ENCODE measurements at regions not wholly inside any gene's neighbourhood (a gene's known extent, or its start where the extent isn't known, plus 50 kb on each side); places are given as distances from the start of the nearest gene placed in this dataset.

- H3K4me3 Mint-ChIP-seq = no peak overlapping the region
- H3K27me3 Mint-ChIP-seq (ENCODE audit: low read depth) = peaks cover 27% of the 10 kb centered on the region
- H3K4me1 Mint-ChIP-seq (ENCODE audit: low read depth) = peaks cover 3% of the 10 kb centered on the region
- no peaks in the 10 kb centered on the region for H3K36me3 Mint-ChIP-seq (ENCODE audit: insufficient read depth in 2 of 2)
- DNase-seq (no peak), ATAC-seq (replicated peaks in 1 of 2) (no peak)
- H3K9me3 Mint-ChIP-seq = no peaks in the 10 kb centered on the region
- no peak overlapping the region for H3K27ac Mint-ChIP-seq
These were observed 283.3 kb downstream of the NSG2 start for GRCh38 chr5:174328631-174329299.

- Mint-ChIP-seq H3K4me3 (no peak overlapping the region), H3K9me3 (no peaks in the 10 kb centered on the region), H3K36me3 (ENCODE audit: insufficient read depth in 2 of 2) (no peaks in the 10 kb centered on the region), H3K4me1 (ENCODE audit: low read depth) (no peaks in the 10 kb centered on the region), H3K27ac (no peak overlapping the region), H3K27me3 (ENCODE audit: low read depth) (peaks cover 19% of the 10 kb centered on the region)
- DNase-seq = no peak
- no peak for ATAC-seq (replicated peaks in 1 of 2)
These were observed 284.2 kb downstream of the NSG2 start for GRCh38 chr5:174329738-174330137.

GRCh38 chr5:174335682-174336364, 290.3 kb downstream of the NSG2 start:
- H3K9me3 Mint-ChIP-seq = no peaks in the 10 kb centered on the region
- no peak for ATAC-seq (replicated peaks in 1 of 2)

GRCh38 chr5:174336479-174336878, 291.0 kb downstream of the NSG2 start:
- DNase-seq (no peak), ATAC-seq (replicated peaks in 1 of 2) (no peak)
- Mint-ChIP-seq H3K27me3 (ENCODE audit: low read depth) (peaks cover 11% of the 10 kb centered on the region), H3K4me1 (ENCODE audit: low read depth) (no peaks in the 10 kb centered on the region), H3K9me3 (no peaks in the 10 kb centered on the region), H3K36me3 (ENCODE audit: insufficient read depth in 2 of 2) (no peaks in the 10 kb centered on the region), H3K4me3 (no peak overlapping the region), H3K27ac (no peak overlapping the region)

More at GRCh38 chr5:174335682-174336364, 290.3 kb downstream of the NSG2 start:
- Mint-ChIP-seq H3K27me3 (ENCODE audit: low read depth) (peaks cover 11% of the 10 kb centered on the region), H3K36me3 (ENCODE audit: insufficient read depth in 2 of 2) (no peaks in the 10 kb centered on the region), H3K4me3 (no peak overlapping the region), H3K27ac (no peak overlapping the region), H3K4me1 (ENCODE audit: low read depth) (no peaks in the 10 kb centered on the region)
- no peak for DNase-seq

GRCh38 chr5:174337276-174338184, 292.0 kb downstream of the NSG2 start:
- DNase-seq (no peak), ATAC-seq (replicated peaks in 1 of 2) (no peak)
- Mint-ChIP-seq H3K27ac (no peak overlapping the region), H3K9me3 (no peaks in the 10 kb centered on the region), H3K27me3 (ENCODE audit: low read depth) (peaks cover 11% of the 10 kb centered on the region), H3K4me1 (ENCODE audit: low read depth) (no peaks in the 10 kb centered on the region), H3K4me3 (no peak overlapping the region), H3K36me3 (ENCODE audit: insufficient read depth in 2 of 2) (no peaks in the 10 kb centered on the region)

GRCh38 chr5:174338185-174339010, 292.9 kb downstream of the NSG2 start:
- no peak overlapping the region for H3K4me3 Mint-ChIP-seq
- ATAC-seq (replicated peaks in 1 of 2) (no peak), DNase-seq (no peak)
- H3K4me1 Mint-ChIP-seq (ENCODE audit: low read depth) = no peaks in the 10 kb centered on the region
- H3K9me3 Mint-ChIP-seq = no peaks in the 10 kb centered on the region
- no peak overlapping the region for H3K27ac Mint-ChIP-seq
- H3K27me3 Mint-ChIP-seq (ENCODE audit: low read depth) = peaks cover 11% of the 10 kb centered on the region
- no peaks in the 10 kb centered on the region for H3K36me3 Mint-ChIP-seq (ENCODE audit: insufficient read depth in 2 of 2)

- no peaks in the 10 kb centered on the region for H3K9me3 Mint-ChIP-seq
- no peak overlapping the region for H3K4me3 Mint-ChIP-seq
- DNase-seq = no peak
- peaks cover 11% of the 10 kb centered on the region for H3K27me3 Mint-ChIP-seq (ENCODE audit: low read depth)
- no peaks in the 10 kb centered on the region for H3K36me3 Mint-ChIP-seq (ENCODE audit: insufficient read depth in 2 of 2)
- no peaks in the 10 kb centered on the region for H3K4me1 Mint-ChIP-seq (ENCODE audit: low read depth)
- no peak for ATAC-seq (replicated peaks in 1 of 2)
- no peak overlapping the region for H3K27ac Mint-ChIP-seq
These were observed 293.6 kb downstream of the NSG2 start for GRCh38 chr5:174339130-174339529.

- H3K9me3 Mint-ChIP-seq = no peaks in the 10 kb centered on the region
- no peak overlapping the region for H3K4me3 Mint-ChIP-seq
- ATAC-seq (replicated peaks in 1 of 2) = no peak
- no peak overlapping the region for H3K27ac Mint-ChIP-seq
- no peaks in the 10 kb centered on the region for H3K4me1 Mint-ChIP-seq (ENCODE audit: low read depth)
- no peak for DNase-seq
- peaks cover 11% of the 10 kb centered on the region for H3K27me3 Mint-ChIP-seq (ENCODE audit: low read depth)
- no peaks in the 10 kb centered on the region for H3K36me3 Mint-ChIP-seq (ENCODE audit: insufficient read depth in 2 of 2)
These were observed 294.7 kb downstream of the NSG2 start for GRCh38 chr5:174340226-174340625.

GRCh38 chr5:174342696-174343095, 297.2 kb downstream of the NSG2 start:
- no peaks in the 10 kb centered on the region for H3K36me3 Mint-ChIP-seq (ENCODE audit: insufficient read depth in 2 of 2)
- H3K27ac Mint-ChIP-seq = no peak overlapping the region
- DNase-seq = no peak
- peaks cover 11% of the 10 kb centered on the region for H3K27me3 Mint-ChIP-seq (ENCODE audit: low read depth)
- H3K4me1 Mint-ChIP-seq (ENCODE audit: low read depth) = no peaks in the 10 kb centered on the region
- peaks cover 0 to 3% of the 10 kb centered on the region in 2 donors for H3K9me3 Mint-ChIP-seq
- no peak for ATAC-seq (replicated peaks in 1 of 2)
- no peak overlapping the region for H3K4me3 Mint-ChIP-seq

GRCh38 chr5:174343826-174344225, 298.3 kb downstream of the NSG2 start:
- Mint-ChIP-seq H3K27me3 (ENCODE audit: low read depth) (peaks cover 3% of the 10 kb centered on the region), H3K27ac (no peak overlapping the region), H3K4me1 (ENCODE audit: low read depth) (no peaks in the 10 kb centered on the region), H3K36me3 (ENCODE audit: insufficient read depth in 2 of 2) (no peaks in the 10 kb centered on the region), H3K4me3 (no peak overlapping the region), H3K9me3 (peaks cover 0 to 3% of the 10 kb centered on the region in 2 donors)
- DNase-seq = no peak
- ATAC-seq (replicated peaks in 1 of 2) = no peak

GRCh38 chr5:174344335-174344734, 298.8 kb downstream of the NSG2 start:
- Mint-ChIP-seq H3K4me1 (ENCODE audit: low read depth) (no peaks in the 10 kb centered on the region), H3K9me3 (peaks cover 0 to 3% of the 10 kb centered on the region in 2 donors), H3K27me3 (ENCODE audit: low read depth) (no peaks in the 10 kb centered on the region), H3K36me3 (ENCODE audit: insufficient read depth in 2 of 2) (no peaks in the 10 kb centered on the region), H3K27ac (no peak overlapping the region), H3K4me3 (no peak overlapping the region)
- DNase-seq (no peak), ATAC-seq (replicated peaks in 1 of 2) (no peak)

GRCh38 chr5:174347183-174347582, 301.7 kb downstream of the NSG2 start:
- no peaks in the 10 kb centered on the region for H3K27me3 Mint-ChIP-seq (ENCODE audit: low read depth)
- H3K27ac Mint-ChIP-seq = no peak overlapping the region
- no peak overlapping the region for H3K4me3 Mint-ChIP-seq
- DNase-seq = no peak
- no peaks in the 10 kb centered on the region for H3K36me3 Mint-ChIP-seq (ENCODE audit: insufficient read depth in 2 of 2)
- ATAC-seq (replicated peaks in 1 of 2) = no peak
- no peaks in the 10 kb centered on the region for H3K4me1 Mint-ChIP-seq (ENCODE audit: low read depth)
- H3K9me3 Mint-ChIP-seq = peaks cover 0 to 3% of the 10 kb centered on the region in 2 donors

Measured in activated T-cell treated with anti-CD3 and anti-CD28 coated beads, Interleukin-2, amount 50 U/mL, for 72 hours (primary cell).